Activated CD4-positive, alpha-beta memory T cell treated with anti-CD3 and anti-CD28 coated beads for 36 hours (primary cell): ENCODE measurements at regions not wholly inside any gene's neighbourhood (a gene's known extent, or its start where the extent isn't known, plus 50 kb on each side); places are given as distances from the start of the nearest gene placed in this dataset.

ENCODE experiments used
- CTCF ChIA-PET: fragments of 350-600 bp; sonication (Branson Sonifier 250); formaldehyde crosslinking; loops from one replicate; lab custom pipeline; 2021; ENCODE audit warnings: antibody characterized with exemption, inconsistent platforms; lab: Charles Lee
- POLR2A ChIA-PET: fragments of 350-600 bp; sonication (Branson Sonifier 250); formaldehyde crosslinking; loops from one replicate; lab custom pipeline; 2021; ENCODE audit warnings: antibody characterized with exemption; lab: Charles Lee
- DNase-seq: peaks from one replicate; pipeline ENCODE4 v3.0.0-alpha.2; 2020
- H3K27ac Mint-ChIP-seq: one replicate; pipeline ENCODE4 v1.8.0; 2021; ENCODE audit warnings: mixed read lengths
- H3K27me3 Mint-ChIP-seq: one replicate; pipeline ENCODE4 v1.8.0; 2021; ENCODE audit warnings: mixed read lengths
- H3K36me3 Mint-ChIP-seq: one replicate; pipeline ENCODE4 v1.8.0; 2021; ENCODE audit warnings: mixed read lengths
- H3K4me1 Mint-ChIP-seq: one replicate; pipeline ENCODE4 v1.8.0; 2021; ENCODE audit warnings: low read depth, mixed read lengths
- H3K4me3 Mint-ChIP-seq: one replicate; pipeline ENCODE4 v1.8.0; 2021; ENCODE audit warnings: mild to moderate bottlenecking, mixed read lengths
- H3K9me3 Mint-ChIP-seq: one replicate; pipeline ENCODE4 v1.8.0; 2021; ENCODE audit warnings: mixed read lengths
- intact Hi-C: fragments of 100-400 bp; cut with micrococcal nuclease; formaldehyde crosslinking; loops from one replicate; pipeline ENCODE4 v1.15.1; 2023

- CTCF ChIA-PET, result no interaction called here
- no peak for DNase-seq
- H3K4me1 Mint-ChIP-seq, result no peaks in the 10 kb centered on the region
- no peak overlapping the region for H3K27ac Mint-ChIP-seq
- intact Hi-C loops, result no loop called here
- H3K4me3 Mint-ChIP-seq, result no peak overlapping the region
- H3K9me3 Mint-ChIP-seq, result peaks cover 2% of the 10 kb centered on the region
- peaks cover 4% of the 10 kb centered on the region for H3K27me3 Mint-ChIP-seq
- POLR2A ChIA-PET, result no interaction called here
- H3K36me3 Mint-ChIP-seq, result no peaks in the 10 kb centered on the region
These were observed 51.4 kb upstream of the SEC61G start for GRCh38 chr7:54810401-54810800.

DNA sequence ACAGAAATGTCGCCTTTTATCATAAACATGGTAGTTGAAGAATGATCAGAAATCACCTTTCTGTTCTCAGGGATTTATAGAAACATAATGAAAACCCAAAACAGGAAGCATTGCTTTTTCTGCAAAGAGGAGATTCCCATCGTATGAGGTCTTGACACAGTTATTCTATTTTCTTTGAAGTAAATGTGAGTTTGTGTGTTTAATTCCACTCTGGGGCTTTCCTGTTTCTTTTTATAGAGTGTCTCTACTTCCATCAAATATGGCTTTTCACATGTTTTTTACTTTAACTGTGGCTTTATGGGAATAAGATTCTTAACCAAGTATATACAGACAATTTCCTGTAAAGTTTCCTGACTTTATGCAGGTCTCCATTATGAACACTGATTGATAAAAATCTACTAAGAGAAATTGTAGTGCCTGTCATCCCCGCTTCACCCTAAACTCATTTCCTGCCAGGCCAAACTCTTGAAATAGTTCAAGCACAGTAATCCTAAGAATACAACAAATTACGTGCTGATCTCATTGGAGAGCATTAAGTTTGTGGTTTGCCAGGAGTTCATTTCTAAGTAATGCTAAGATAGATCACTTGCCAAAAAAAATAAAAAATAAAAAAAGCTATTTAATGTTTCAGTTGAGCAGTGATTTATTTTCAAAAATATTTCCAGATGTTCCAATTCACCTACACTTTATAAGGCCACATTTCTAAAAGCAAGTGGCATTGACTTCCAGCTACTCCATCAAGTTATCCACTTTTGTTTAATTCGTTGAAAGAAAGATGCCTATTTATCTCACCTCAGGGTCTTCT is 52.2 kb upstream of the SEC61G start:
- H3K4me3 Mint-ChIP-seq, result no peak overlapping the region
- H3K36me3 Mint-ChIP-seq, result no peaks in the 10 kb centered on the region
- peaks cover 2% of the 10 kb centered on the region for H3K9me3 Mint-ChIP-seq
- ChIA-PET POLR2A (no interaction called here), CTCF (no interaction called here)
- H3K27me3 Mint-ChIP-seq, result peaks cover 2% of the 10 kb centered on the region
- intact Hi-C loops, result no loop called here
- no peak for DNase-seq
- H3K27ac Mint-ChIP-seq, result no peak overlapping the region
- H3K4me1 Mint-ChIP-seq, result no peaks in the 10 kb centered on the region

DNA sequence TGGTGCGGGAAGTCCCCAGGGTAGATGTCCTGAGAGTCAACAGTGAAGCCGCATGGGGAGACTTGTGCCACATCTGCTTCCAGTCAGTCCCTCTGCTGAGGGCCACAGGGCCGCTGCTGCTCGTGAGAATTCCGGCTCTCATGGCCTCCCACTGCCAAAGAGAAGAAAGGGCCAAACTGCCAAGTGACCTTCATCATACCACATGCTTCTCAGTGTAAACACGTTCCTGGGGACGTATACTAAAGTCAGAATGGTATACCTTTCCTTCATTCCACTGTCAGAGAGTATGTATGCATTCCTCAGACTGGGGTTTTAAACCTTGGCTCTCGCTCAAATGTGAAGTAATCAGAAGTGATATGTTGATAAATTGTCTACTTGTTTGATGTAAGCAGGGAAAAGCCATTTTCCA is 52.8 kb upstream of the SEC61G start:
- ChIA-PET CTCF (no interaction called here), POLR2A (no interaction called here)
- no peaks in the 10 kb centered on the region for H3K4me1 Mint-ChIP-seq
- H3K27me3 Mint-ChIP-seq, result peaks cover 2% of the 10 kb centered on the region
- peaks cover 2% of the 10 kb centered on the region for H3K9me3 Mint-ChIP-seq
- DNase-seq, result no peak
- intact Hi-C loops, result no loop called here
- no peak overlapping the region for H3K27ac Mint-ChIP-seq
- no peak overlapping the region for H3K4me3 Mint-ChIP-seq
- H3K36me3 Mint-ChIP-seq, result no peaks in the 10 kb centered on the region

DNA sequence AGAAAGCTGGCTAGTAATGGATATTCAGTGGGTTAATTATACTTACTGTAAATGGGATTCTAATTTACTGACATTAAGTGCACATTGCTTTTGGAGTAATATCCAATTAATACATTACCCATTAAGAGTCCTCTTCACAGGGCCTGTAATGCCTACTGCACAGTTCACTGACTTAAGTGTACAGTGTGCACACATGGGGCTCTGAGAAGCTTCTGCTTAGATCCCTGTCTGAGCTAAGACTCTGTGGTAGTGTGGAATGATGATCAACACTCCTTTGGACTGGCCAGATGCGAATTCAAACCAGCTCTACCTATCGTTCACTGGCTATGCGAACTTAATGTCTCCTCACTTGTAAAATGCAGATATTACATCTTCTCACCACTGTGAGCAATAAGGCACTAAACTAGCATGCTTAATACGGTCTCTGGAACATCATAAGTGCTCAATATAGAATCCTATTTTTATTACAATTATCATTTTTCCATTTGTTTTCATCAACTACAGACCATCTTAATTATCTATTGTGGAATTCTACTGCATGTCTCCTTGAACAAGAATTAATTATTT is 53.8 kb upstream of the SEC61G start:
- no peak for DNase-seq
- Mint-ChIP-seq H3K9me3 (peaks cover 2% of the 10 kb centered on the region), H3K27ac (no peak overlapping the region), H3K4me1 (no peaks in the 10 kb centered on the region), H3K4me3 (no peak overlapping the region), H3K27me3 (peaks cover 2% of the 10 kb centered on the region), H3K36me3 (no peaks in the 10 kb centered on the region)
- intact Hi-C loops, result no loop called here
- ChIA-PET POLR2A (no interaction called here), CTCF (no interaction called here)

- peaks cover 2% of the 10 kb centered on the region for H3K27me3 Mint-ChIP-seq
- no peak overlapping the region for H3K27ac Mint-ChIP-seq
- ChIA-PET CTCF (interaction anchor here (1.0 kb wide), 1 partner anchor 40 kb away, joined by 4 read pairs; no protein-coding TSS in a partner anchor), POLR2A (no interaction called here)
- DNase-seq, result no peak
- intact Hi-C loops, result no loop called here
- H3K4me1 Mint-ChIP-seq, result no peaks in the 10 kb centered on the region
- H3K36me3 Mint-ChIP-seq, result no peaks in the 10 kb centered on the region
- peaks cover 2% of the 10 kb centered on the region for H3K9me3 Mint-ChIP-seq
- H3K4me3 Mint-ChIP-seq, result no peak overlapping the region
These were observed 54.4 kb upstream of the SEC61G start for GRCh38 chr7:54813398-54813797.

DNA sequence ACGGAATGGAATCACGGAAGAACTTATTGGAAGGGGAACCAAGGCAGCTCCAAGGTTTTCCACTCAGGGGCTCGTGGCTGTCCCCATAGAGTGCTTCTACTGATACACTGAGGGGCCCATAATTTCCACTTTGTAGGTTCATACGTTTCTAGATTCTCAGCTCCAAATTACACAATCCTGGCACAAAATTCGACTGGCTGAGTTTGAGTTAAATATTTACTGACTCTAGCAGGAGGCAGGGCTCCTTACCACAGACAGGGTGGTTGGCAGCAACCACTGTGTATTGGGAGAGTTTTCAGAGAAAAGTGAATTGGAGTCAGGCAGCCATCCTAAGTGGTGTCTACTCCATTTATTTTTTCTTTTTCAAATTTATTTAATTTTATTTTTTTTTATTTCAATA is 55.4 kb upstream of the SEC61G start:
- H3K27me3 Mint-ChIP-seq, result peaks cover 3% of the 10 kb centered on the region
- H3K27ac Mint-ChIP-seq, result no peak overlapping the region
- ChIA-PET POLR2A (no interaction called here), CTCF (interaction anchor here (1.0 kb wide), 1 partner anchor 41 kb away, joined by 4 read pairs; no protein-coding TSS in a partner anchor)
- no peaks in the 10 kb centered on the region for H3K4me1 Mint-ChIP-seq
- no peaks in the 10 kb centered on the region for H3K36me3 Mint-ChIP-seq
- H3K4me3 Mint-ChIP-seq, result no peak overlapping the region
- no peaks in the 10 kb centered on the region for H3K9me3 Mint-ChIP-seq
- no peak for DNase-seq
- intact Hi-C loops, result no loop called here

DNA sequence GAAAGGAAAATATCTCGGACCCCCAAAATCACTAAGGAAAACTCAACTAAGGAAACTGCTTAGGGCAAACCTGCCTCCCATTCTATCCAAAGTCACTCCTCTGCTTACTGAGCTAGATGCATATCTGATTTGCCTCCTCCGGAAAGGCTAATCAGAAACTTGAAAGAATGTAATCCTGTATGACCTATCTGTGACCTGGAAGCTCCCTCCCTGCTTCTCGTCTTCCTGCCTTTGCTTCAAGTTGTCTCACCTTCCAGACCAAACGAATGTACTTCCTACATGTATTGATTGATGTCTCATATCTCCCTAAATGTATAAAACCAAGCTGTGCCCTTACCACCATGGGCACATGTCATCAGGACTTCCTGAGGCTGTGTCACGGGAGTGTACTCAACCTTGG is 58.1 kb upstream of the SEC61G start:
- no peak for DNase-seq
- CTCF ChIA-PET, result interaction anchor here (0.9 kb wide), 1 partner anchor 22 kb away, joined by 3 read pairs; no protein-coding TSS in a partner anchor
- POLR2A ChIA-PET, result no interaction called here

DNA sequence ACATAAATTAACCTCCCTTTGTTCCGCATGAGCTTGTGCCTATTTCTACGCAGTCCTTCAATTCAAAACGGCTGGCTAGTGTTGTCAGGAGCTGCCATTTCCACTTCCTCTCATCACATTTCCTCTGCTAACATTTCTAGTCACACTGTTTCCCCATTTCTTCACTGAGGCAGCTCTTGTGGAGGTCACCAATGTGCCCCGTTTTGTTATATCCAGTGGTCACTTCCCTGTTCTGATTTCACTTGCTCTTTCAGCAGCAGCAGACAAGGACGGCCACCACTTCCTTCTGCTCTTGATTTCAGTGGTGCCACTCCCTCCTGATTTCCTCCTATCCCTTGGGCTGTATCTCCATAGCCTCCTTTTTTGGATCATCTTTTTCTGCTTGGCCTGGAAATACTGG is 64.8 kb upstream of the SEC61G start:
- no peaks in the 10 kb centered on the region for H3K4me1 Mint-ChIP-seq
- POLR2A ChIA-PET, result no interaction called here
- CTCF ChIA-PET, result no interaction called here
- no peaks in the 10 kb centered on the region for H3K36me3 Mint-ChIP-seq
- H3K27me3 Mint-ChIP-seq, result peaks cover 16% of the 10 kb centered on the region
- peaks cover 2% of the 10 kb centered on the region for H3K9me3 Mint-ChIP-seq
- no peak for DNase-seq
- no peak overlapping the region for H3K4me3 Mint-ChIP-seq
- no peak overlapping the region for H3K27ac Mint-ChIP-seq
- intact Hi-C loops, result no loop called here

More for the DNA sequence above, 58.1 kb upstream of the SEC61G start:
- no peaks in the 10 kb centered on the region for H3K36me3 Mint-ChIP-seq
- H3K4me1 Mint-ChIP-seq, result no peaks in the 10 kb centered on the region
- no peaks in the 10 kb centered on the region for H3K9me3 Mint-ChIP-seq
- no peak overlapping the region for H3K27ac Mint-ChIP-seq
- intact Hi-C loops, result no loop called here
- H3K4me3 Mint-ChIP-seq, result no peak overlapping the region
- H3K27me3 Mint-ChIP-seq, result peaks cover 6% of the 10 kb centered on the region

DNA sequence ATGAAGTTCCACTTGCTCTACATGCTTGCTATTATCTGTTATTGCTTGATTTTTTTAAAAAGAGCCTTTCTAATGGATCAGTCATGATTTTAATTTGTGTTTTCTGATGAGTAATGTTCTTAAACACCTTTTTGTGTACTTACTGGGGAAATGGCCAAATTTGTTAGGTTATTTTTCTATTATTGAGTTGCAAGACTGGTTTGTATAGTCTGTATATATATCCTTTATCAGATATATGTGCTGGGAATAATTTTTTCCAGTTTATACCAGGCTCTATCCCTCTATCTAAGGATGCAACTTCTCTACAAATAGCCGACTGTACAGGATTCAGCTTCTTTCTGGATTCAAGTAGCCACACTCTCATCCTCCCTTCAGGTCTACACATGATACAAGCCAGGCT is 65.6 kb upstream of the SEC61G start:
- ChIA-PET POLR2A (no interaction called here), CTCF (no interaction called here)
- intact Hi-C loops, result no loop called here
- no peak overlapping the region for H3K4me3 Mint-ChIP-seq
- H3K9me3 Mint-ChIP-seq, result peaks cover 9% of the 10 kb centered on the region
- H3K27me3 Mint-ChIP-seq, result peaks cover 14% of the 10 kb centered on the region
- H3K27ac Mint-ChIP-seq, result no peak overlapping the region
- H3K36me3 Mint-ChIP-seq, result no peaks in the 10 kb centered on the region
- no peak for DNase-seq
- H3K4me1 Mint-ChIP-seq, result no peaks in the 10 kb centered on the region

DNA sequence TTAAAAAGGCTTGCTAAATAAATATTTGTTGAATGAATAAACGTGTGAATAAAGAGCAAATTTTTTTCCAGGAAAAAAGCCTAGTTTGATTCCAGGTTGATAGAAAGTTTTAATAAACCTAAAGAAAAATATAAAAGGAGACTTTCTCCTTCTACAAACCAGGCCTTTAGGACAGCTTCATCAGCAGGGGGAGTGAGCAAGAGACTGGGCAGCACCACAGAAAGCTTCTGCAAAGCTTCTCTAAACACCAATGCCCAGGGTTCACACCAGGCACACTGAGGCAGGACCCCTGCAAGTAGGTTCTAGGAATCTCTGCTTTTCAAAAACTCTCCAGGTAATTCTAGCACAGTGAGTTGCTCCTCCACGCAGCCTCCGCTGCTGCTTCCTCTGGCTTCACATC is 66.4 kb upstream of the SEC61G start:
- peaks cover 9% of the 10 kb centered on the region for H3K9me3 Mint-ChIP-seq
- CTCF ChIA-PET, result no interaction called here
- POLR2A ChIA-PET, result no interaction called here
- no peak for DNase-seq
- H3K27me3 Mint-ChIP-seq, result peaks cover 11% of the 10 kb centered on the region
- H3K36me3 Mint-ChIP-seq, result no peaks in the 10 kb centered on the region
- no peaks in the 10 kb centered on the region for H3K4me1 Mint-ChIP-seq
- intact Hi-C loops, result no loop called here
- no peak overlapping the region for H3K27ac Mint-ChIP-seq
- H3K4me3 Mint-ChIP-seq, result no peak overlapping the region

GRCh38 chr7:54827734-54828133 is 68.7 kb upstream of the SEC61G start:
- Mint-ChIP-seq H3K4me1 (no peaks in the 10 kb centered on the region), H3K9me3 (peaks cover 9% of the 10 kb centered on the region), H3K27me3 (peaks cover 15% of the 10 kb centered on the region), H3K27ac (no peak overlapping the region), H3K36me3 (no peaks in the 10 kb centered on the region), H3K4me3 (no peak overlapping the region)
- intact Hi-C loops, result no loop called here
- ChIA-PET POLR2A (no interaction called here), CTCF (no interaction called here)
- no peak for DNase-seq

GRCh38 chr7:54831046-54831643 is 72.1 kb upstream of the SEC61G start:
- H3K27ac Mint-ChIP-seq, result no peak overlapping the region
- DNase-seq, result no peak
- intact Hi-C loops, result no loop called here
- H3K4me1 Mint-ChIP-seq, result no peaks in the 10 kb centered on the region
- H3K4me3 Mint-ChIP-seq, result no peak overlapping the region
- H3K36me3 Mint-ChIP-seq, result no peaks in the 10 kb centered on the region
- peaks cover 8% of the 10 kb centered on the region for H3K27me3 Mint-ChIP-seq
- CTCF ChIA-PET, result no interaction called here
- POLR2A ChIA-PET, result no interaction called here
- H3K9me3 Mint-ChIP-seq, result peaks cover 9% of the 10 kb centered on the region
